HK-2 (cell line): ENCODE measurements at regions not wholly inside any gene's neighbourhood (a gene's known extent, or its start where the extent isn't known, plus 50 kb on each side); places are given as distances from the start of the nearest gene placed in this dataset.

ENCODE experiments used
- DNase-seq: peaks from one replicate; pipeline ENCODE4 v3.0.0-alpha.2; 2018; ENCODE audit not compliant: unreplicated experiment

- no peak for DNase-seq
Observed at GRCh38 chr2:111689174-111689573, 194.8 kb downstream of the ANAPC1 start.

DNA sequence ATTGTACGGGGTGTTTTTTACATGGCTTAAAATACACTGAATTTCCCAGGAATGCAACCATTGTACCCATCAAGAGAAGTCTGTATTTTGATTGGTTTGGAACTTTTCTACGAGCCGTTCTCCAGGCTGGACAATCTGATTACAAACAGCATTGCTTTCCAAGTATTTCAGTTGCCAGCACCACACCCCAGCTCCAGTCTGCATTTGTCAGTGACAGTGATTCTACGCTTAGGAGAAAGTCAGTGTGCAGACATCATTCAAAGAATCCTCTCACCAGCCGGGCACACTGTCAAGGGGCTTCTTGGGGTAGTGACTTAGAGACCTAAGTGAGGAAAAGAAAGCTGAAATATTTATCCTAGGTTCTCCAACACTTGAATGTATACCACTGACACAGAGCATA, 194.1 kb downstream of the ANAPC1 start:
- DNase-seq = no peak

DNA sequence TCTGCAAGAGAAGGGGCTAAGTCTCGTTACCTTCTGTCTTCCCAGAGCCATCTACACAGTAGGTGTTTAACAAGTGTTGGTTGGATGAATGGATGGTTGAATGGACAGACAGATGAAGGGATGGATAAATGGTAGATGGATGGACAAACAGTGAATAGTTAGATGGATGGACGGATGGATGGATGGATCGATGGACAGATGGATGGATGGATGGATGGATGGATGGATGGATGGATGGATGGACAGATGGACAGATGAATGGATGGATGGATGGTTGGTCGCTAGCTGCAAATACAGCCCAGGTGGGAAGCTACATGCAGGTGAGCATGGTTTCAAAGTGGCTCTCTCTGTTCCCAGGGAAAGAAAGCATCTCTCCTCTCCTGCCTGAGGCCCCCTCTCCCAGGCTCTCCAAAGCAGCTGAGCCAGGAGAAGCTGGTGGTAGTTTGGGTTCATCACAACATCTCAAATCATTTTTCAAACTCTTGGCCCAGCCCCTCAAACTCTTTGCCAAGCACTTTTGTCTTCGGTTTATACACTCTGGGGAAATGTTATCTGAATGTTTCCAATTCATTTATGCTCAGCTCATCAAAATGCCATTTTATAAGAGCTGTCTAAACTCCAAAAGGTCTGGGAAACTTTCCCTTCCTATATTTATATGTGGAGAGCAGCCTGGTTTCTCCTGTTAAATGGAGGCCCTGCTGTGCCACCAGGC, 192.7 kb downstream of the ANAPC1 start:
- no peak for DNase-seq

DNA sequence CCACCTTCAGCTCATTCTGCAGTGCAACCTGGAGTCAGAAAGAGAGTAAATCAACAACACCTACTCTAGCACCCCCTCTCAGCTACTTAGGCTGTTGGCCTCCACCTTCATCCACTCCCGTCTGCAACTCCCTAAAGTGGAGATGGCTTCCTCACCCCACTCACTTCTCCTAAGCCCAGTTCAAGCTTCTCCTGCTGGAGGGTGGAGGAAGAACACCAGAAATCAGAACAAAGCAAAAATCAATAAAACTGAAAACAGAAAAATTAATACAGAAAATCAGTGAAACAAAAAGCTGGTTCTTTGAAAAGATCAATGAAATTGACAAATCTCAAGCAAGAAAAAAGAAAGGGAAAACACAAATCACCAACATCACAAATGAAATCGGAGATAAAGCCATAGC, 191.7 kb downstream of the ANAPC1 start:
- DNase-seq = no peak

DNA sequence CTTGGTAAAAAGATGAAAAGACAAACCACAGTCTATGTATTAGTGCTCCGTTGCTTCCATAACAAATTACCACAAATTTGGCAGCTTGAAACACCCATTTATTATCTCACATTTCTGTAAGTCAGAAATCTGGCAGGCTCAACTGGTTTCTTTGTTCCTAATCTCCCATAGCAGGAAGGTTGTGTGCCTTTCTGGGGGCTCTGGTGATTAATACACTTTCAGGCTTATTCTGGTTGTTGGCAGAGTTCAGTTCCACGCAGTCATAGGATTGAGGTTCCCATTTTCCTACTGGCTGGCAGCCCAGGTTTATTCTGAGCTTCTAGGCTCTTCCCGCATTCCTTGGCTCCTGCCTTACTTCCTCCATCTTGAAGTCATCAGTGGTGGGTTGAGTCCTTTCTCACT, 189.3 kb downstream of the ANAPC1 start:
- DNase-seq = no peak

DNA sequence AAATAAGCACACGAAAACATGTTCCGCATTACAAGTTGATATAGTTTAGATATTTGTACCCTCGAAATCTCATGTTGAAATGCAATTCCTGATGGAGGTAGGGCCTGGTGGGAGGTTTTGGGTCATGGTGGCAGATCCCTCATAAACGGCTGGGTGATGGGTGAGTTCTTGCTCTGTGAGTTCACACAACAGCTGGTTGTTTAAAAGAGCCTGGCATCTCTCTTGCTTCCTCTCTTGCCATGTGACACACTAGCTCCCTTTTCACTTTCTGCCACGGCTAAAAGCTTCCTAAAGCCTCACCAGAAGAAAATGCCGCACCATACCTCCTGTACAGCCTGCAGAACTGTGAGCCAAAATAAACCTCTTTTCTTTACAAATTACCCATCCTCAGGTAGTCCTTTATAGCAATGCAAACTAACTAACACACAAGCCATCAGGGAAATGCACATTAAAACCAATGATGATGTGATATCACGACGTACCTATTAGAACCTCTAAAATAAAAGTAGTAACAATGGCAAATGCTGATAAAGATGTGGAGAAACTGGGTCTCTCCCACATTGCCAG, 188.5 kb downstream of the ANAPC1 start:
- DNase-seq = no peak

- DNase-seq = no peak
Observed at GRCh38 chr2:111696226-111696625, 187.8 kb downstream of the ANAPC1 start.

DNA sequence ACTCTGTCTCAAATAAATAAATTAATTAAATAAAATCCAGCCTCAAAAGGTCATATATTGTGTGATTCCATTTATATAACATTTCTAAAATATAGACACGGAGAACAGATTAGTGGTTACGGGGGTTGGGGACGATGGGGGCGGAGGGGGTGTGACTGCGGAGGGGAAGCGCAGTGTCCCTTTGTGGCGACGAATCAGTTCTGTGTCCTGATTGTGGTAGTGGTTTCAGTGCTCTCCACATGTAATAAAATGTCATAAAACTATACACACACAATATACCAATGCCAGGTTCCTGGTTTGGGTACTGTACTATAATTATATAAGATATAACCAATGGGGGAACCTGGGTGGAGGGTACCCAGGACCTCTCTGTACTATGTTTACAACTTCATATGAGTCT, 186.4 kb downstream of the ANAPC1 start:
- no peak for DNase-seq

GRCh38 chr2:111698089-111698488, 185.9 kb downstream of the ANAPC1 start:
- no peak for DNase-seq

- peak; percentile 88 for DNase-seq
Observed at GRCh38 chr2:111698743-111699554, 185.0 kb downstream of the ANAPC1 start.

DNA sequence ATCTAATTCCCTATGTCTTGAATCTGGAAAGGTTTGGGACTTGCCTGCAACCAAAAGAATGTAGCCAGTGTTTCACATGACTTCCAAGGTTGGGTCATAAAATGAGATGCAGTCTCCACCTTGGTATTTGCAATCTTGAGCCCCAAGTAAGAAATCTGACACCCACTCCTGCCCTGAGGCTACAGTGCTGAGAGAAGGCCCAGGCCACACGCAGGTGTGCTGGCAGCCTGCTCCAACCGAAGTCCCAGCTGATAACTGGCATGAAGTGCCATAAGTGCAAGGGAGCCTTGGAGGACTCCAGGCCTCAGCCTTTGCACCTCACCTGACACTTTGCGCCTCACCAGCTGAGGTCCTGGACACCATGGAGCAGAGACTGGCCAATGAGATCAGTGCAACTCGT, 182.7 kb downstream of the ANAPC1 start:
- DNase-seq = no peak

DNA sequence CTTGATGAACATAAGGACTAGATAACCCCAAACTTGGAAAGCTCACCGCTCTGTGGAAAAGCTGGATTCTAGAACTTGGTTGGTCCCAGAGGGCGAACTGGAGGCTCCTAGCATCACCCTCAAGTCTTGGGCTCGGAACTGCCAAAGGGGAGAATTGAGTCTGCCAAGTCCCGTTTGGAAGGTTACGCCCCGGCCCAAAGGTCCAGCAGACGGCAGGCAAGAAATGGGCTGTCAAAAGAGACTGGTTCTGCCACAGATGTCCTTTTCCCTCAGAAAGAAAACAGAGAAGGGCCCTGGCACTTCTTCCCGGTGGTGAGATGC, 182.2 kb downstream of the ANAPC1 start:
- DNase-seq = no peak

- no peak for DNase-seq
Observed at GRCh38 chr2:111702119-111702803, 181.7 kb downstream of the ANAPC1 start.

DNA sequence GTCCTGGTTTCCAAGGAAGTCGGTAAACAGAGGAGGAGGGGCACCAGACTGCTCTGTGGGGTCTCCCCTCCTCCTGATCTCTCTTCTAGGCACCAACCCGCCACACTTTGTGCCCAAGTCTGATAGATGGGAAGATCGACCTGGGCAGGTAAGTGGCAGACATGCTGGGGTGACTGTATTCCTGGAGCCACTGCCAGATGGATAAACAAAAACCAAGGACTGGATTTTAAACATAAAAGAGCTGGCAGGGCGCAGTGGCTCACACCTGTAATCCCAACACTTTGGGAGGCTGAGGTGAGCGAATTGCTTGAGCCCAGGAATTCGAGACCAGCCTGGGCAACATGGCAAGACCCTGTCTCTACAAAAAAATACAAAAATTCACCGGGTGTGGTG, 181.2 kb downstream of the ANAPC1 start:
- no peak for DNase-seq

DNA sequence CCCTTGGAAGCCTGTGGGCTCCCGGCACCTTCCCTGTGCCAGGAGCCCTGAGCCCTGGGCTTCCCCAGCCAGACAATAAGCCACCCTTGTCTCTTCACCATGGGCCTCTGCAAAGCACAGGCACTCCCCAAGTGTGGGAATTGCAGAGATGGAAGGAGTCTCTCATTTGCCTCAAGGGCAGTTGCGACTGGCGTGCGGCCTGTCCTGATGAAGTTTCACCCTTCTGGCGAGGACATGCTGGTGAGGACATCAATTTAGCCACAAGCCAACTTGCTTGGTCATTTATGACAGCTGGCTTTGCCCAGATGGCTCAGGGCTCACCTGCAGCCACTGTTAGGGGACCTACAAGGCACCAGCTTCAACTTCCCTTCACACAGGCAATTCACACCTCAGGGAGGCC, 180.2 kb downstream of the ANAPC1 start:
- DNase-seq = no peak

- peak; percentile 69 for DNase-seq
Observed at GRCh38 chr2:111704246-111704645, 179.7 kb downstream of the ANAPC1 start.

GRCh38 chr2:111705239-111705638, 178.8 kb downstream of the ANAPC1 start:
- DNase-seq = no peak

DNA sequence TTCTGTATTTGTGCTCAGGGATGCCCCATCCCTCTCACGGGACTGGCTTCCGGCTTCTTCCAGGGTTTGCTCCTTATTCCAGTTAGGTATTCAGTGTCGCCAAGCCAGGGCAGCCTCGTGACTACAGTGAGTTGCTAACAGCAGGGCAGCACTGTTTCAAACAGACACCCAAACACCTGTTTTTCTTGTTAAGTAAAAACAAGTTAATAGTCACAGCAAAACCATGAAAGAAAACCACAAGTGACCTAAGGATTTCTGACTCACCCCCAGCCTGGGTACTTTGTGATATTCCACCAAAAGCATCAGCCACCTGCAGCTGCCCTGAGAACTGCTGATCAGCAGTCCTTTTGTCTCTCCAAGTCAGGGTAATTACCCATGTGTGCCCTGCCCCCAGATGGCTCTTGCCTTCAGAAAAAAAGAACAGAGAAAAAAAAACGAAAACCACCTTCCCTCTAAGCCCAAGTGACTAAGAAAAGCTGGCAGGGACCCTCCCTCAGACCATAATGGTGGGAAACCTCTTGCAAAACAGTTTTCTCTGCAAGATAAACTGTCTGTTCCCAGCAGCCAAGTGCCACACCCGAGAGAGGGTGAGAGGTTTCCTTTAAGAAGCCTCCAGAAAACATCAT, 178.2 kb downstream of the ANAPC1 start:
- DNase-seq = peak; percentile 66

DNA sequence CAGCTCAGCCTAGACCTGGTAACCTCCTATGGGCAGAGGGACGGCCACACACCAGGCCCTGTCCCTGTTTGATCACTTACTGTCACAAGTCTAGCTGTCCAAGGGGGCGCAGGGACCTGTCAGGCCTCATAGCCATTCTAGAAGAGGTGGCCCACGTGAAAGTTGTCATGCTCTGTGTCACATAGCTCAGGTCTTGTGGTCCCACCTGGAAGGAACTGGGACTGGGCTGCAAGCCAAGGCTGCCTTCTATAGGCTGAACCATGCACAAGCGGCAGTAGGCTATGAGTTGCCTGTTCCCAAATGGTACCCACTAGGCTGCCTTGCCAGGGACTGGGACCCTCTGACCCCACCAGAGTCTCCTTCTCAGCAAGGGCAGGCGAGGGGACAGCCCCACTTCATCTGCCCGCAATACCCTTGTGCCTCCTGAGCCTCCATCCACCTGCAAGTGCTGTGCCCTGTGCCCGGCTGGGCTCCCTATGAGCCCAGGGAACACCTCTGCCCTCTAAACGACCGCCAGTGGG, 177.5 kb downstream of the ANAPC1 start:
- DNase-seq = no peak

DNA sequence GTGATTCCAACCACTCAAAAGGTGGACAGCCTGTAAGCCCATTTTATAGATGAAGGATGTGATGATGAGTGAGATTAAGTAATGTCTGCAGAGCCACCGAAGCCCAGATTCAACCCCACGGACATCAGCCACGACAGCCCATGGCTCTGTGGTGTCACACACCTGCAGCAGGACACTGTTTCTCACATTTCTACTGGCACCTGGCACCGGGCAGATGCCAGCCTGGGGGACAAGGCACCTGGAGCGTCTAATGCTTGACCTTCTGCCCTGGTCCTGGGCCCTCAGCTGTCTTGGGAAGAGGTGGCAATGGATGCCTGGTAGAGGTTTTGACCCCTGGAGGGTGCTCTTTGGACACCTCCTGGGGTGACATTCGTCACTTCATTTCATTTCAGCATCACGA, 176.3 kb downstream of the ANAPC1 start:
- DNase-seq = no peak

GRCh38 chr2:111708476-111709180, 175.4 kb downstream of the ANAPC1 start:
- no peak for DNase-seq
